Lower leg skin (tissue), 4 donors: ENCODE measurements at regions not wholly inside any gene's neighbourhood (a gene's known extent, or its start where the extent isn't known, plus 50 kb on each side); places are given as distances from the start of the nearest gene placed in this dataset.

Experiments used
- DNase-seq, 2 donors: peaks; one replicate each; pipeline ENCODE4 v3.0.0-alpha.2; 2019; ENCODE audit warnings: low spot score in 2 of 2
- H3K4me3 ChIP-seq: fragments of 200-600 bp; sonication (generic); 2 replicates; pipeline ENCODE4 v1.5.1; 2017; ENCODE audit warnings: mild to moderate bottlenecking, low read depth; ENCODE audit not compliant: poor library complexity, severe bottlenecking
- POLR2A ChIP-seq, 2 donors: fragments of 450-650 bp; IDR thresholded peaks; one replicate each; pipeline ENCODE4 v1.6.1; 2016 to 2017; ENCODE audit warnings: antibody characterized with exemption in 2 of 2, mild to moderate bottlenecking in 1 of 2, moderate library complexity in 1 of 2
- WGBS, 2 donors: methylation state at CpG; one replicate each; pipeline ENCODE4 v1.1.5; 2018; 5-methylcytosine and 5-hydroxymethylcytosine counted together
- intact Hi-C: fragments of 100-400 bp; cut with DNase I; formaldehyde crosslinking; loops from one replicate; pipeline ENCODE4 v1.15.0; 2023; ENCODE audit warnings: low total_unique reads
- TF ChIP-seq, protein P1 (sequence below), 3 donors: fragments of 450-650 bp; IDR thresholded peaks; one replicate each; pipeline ENCODE4 v1.5.1; 2016; ENCODE audit warnings: antibody characterized with exemption in 3 of 3, mild to moderate bottlenecking in 3 of 3, moderate library complexity in 2 of 3

DNA sequence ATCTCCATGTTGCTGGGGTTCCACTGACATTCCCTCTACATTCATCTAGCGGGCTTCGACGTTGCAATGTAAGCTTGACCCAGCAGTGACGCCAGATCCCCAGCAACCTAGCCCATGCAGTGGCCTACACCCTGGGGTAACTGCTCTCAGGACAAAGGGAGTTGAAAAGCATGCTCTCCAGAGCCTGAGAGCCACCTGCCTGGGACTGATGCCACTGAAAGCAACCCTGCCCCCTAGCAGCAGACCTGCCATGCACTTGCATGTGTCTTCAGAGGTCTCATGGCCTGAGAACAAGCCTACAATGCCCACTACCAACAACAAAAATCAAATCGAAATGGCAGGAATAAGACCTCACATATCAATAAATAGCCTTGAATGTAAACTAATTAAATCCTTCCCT lies 330.3 kb downstream of the TRIM36 start:
- H3K4me3 ChIP-seq = no peak overlapping the region
- DNase-seq = no peak
- intact Hi-C loops = no loop called here
- TF ChIP-seq, protein P1, sequence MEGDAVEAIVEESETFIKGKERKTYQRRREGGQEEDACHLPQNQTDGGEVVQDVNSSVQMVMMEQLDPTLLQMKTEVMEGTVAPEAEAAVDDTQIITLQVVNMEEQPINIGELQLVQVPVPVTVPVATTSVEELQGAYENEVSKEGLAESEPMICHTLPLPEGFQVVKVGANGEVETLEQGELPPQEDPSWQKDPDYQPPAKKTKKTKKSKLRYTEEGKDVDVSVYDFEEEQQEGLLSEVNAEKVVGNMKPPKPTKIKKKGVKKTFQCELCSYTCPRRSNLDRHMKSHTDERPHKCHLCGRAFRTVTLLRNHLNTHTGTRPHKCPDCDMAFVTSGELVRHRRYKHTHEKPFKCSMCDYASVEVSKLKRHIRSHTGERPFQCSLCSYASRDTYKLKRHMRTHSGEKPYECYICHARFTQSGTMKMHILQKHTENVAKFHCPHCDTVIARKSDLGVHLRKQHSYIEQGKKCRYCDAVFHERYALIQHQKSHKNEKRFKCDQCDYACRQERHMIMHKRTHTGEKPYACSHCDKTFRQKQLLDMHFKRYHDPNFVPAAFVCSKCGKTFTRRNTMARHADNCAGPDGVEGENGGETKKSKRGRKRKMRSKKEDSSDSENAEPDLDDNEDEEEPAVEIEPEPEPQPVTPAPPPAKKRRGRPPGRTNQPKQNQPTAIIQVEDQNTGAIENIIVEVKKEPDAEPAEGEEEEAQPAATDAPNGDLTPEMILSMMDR (IDR thresholded peaks at IDR 0.05) = no peak
- TF ChIP-seq POLR2A (IDR thresholded peaks at IDR 0.05) = no peak
- 79 to 84% methylated on average over 5 of the region's 5 CpGs for WGBS, 2 donors

DNA sequence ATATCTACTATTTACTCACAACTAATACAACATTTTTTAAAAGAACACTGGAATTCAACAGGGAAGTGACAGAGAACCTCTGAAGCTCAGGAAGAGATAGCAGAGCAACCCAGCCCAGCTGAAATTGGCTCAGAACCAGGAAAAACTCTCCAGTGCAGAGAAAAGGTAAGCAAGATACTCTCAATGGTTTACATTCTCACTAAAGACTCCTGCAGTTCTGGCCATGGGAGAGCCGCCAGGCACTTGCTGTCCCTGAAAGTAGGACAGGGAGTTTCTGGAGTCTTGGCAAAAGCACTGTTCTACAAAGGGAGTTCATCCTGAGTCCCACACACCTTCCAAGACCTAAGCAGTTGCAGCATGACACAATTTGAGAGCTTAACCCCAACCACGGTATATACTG lies 330.8 kb downstream of the TRIM36 start:
- intact Hi-C loops = no loop called here
- WGBS, 2 donors = 83% methylated on average over 2 of the region's 2 CpGs
- TF ChIP-seq POLR2A (IDR thresholded peaks at IDR 0.05) = no peak
- TF ChIP-seq, protein P1 (IDR thresholded peaks at IDR 0.05) = no peak
- H3K4me3 ChIP-seq = no peak overlapping the region
- no peak for DNase-seq

DNA sequence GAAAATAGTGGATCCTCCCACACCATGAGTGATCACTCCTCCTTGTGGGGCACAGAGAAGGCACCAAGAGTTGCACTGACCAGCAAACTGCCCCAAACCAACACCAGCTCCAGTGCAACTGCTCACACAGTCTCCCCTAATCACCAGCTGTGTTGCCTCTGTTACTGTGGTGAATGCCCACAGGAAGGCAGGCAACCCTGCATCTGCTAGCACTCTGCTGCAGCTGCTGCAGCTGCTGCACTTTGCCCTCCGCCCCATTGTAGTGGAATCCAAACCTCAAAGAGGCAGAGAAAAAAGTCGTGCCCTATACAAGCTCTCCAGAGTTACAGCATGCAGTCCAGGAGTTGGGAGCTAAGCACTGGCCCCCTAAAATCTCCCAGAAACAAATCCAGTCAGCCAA lies 339.6 kb downstream of the TRIM36 start:
- WGBS, 2 donors = 41 to 53% methylated on average over 2 of the region's 2 CpGs
- TF ChIP-seq, protein P1 (IDR thresholded peaks at IDR 0.05) = no peak
- no peak for TF ChIP-seq POLR2A (IDR thresholded peaks at IDR 0.05)
- intact Hi-C loops = no loop called here
- no peak for DNase-seq
- H3K4me3 ChIP-seq = no peak overlapping the region

DNA sequence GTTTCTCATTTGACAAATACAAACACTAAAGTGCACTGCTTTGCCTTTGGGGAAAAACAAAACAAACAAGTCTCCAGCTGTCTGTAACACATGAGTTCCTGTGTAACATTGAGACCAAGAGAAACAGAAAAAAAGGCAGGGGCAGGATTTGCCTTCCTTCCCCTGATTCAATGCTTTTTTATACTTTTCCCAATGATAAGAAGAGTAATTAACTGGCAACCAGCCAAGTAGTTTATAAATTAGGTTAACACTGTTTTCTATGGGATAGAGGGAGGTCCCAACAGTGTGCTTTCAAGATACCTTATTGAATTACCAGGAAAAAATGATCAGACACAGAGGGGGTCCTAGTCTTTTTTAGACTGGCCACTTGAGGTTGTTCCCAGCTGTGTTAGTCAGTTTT lies 346.8 kb downstream of the TRIM36 start:
- TF ChIP-seq, protein P1 (IDR thresholded peaks at IDR 0.05) = no peak
- TF ChIP-seq POLR2A (IDR thresholded peaks at IDR 0.05) = no peak
- H3K4me3 ChIP-seq = no peak overlapping the region
- intact Hi-C loops = no loop called here
- DNase-seq = no peak

DNA sequence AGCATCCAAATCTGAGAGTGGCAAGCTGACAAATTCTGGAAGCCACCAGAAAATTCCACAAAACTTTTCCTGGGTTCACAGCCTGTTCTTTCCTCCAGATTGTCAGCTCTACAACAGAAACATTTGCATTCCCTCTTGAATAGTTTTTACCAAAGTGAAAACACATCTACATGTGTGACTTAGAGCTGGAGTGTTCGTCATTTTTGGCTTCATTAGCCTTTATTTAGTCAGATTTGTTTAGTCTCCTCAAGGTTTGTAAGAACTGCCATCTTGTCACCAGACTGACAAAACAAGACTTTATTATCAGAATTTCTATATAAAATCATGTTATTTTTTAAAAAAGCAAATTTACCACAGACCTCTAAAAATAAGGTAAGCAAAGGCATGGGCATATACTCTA lies 347.3 kb downstream of the TRIM36 start:
- no peak overlapping the region for H3K4me3 ChIP-seq
- WGBS, 2 donors = 42 to 62% methylated on average over 1 of the region's 1 CpG
- intact Hi-C loops = no loop called here
- DNase-seq = no peak
- TF ChIP-seq POLR2A (IDR thresholded peaks at IDR 0.05) = no peak
- TF ChIP-seq, protein P1 (IDR thresholded peaks at IDR 0.05) = no peak

DNA sequence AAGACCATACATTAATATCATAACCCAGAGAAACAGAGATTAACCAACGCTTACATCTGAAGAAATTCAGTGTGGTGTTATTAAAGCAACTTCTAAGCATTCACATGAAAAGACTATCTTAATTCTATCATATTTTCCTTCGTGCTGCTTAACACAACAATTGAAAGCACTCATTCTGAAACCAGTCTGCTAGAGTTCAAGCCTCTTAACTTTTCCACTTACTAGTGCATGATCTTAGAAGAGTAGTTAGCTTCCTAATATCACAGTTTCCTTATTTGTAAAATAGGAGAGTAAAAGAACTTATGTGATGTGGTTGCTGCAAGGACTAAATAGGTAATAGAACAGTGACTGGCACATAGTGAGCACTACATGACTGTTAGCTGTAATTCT lies 379.3 kb downstream of the TRIM36 start:
- WGBS, 2 donors = 78 to 84% methylated on average over 2 of the region's 2 CpGs

More for the DNA sequence above, 379.3 kb downstream of the TRIM36 start:
- DNase-seq = no peak
- TF ChIP-seq POLR2A (IDR thresholded peaks at IDR 0.05) = no peak
- TF ChIP-seq, protein P1 (IDR thresholded peaks at IDR 0.05) = no peak
- no peak overlapping the region for H3K4me3 ChIP-seq
- intact Hi-C loops = no loop called here
